Uterus (tissue), 3 donors: ENCODE measurements at regions not wholly inside any gene's neighbourhood (a gene's known extent, or its start where the extent isn't known, plus 50 kb on each side); places are given as distances from the start of the nearest gene placed in this dataset.

ENCODE experiments used
- DNase-seq, 2 donors: peaks; one replicate each; pipeline ENCODE4 v3.0.0-alpha.2; 2019 to 2020
- H3K27ac ChIP-seq, 2 donors: fragments of 200-600 bp; sonication (generic); 1 replicate in 1 of 2; 2 replicates in 1 of 2; pipeline ENCODE4 v1.5.1; 2016 to 2018
- H3K27me3 ChIP-seq, 2 donors: fragments of 200-600 bp; sonication (generic); one replicate each; pipeline ENCODE4 v1.5.1; 2018 to 2019; ENCODE audit warnings: control low read depth in 1 of 2
- H3K36me3 ChIP-seq, 2 donors: fragments of 200-600 bp; sonication (generic); one replicate each; pipeline ENCODE4 v1.5.1; 2019; ENCODE audit warnings: control low read depth in 1 of 2
- H3K4me1 ChIP-seq, 2 donors: fragments of 200-600 bp; sonication (generic); one replicate each; pipeline ENCODE4 v1.5.1; 2018 to 2019; ENCODE audit warnings: control low read depth in 1 of 2
- H3K4me3 ChIP-seq, 2 donors: fragments of 200-600 bp; sonication (generic); 1 replicate in 1 of 2; 2 replicates in 1 of 2; pipeline ENCODE4 v1.5.1; 2018 to 2019; ENCODE audit warnings: mild to moderate bottlenecking in 1 of 2
- H3K9me3 ChIP-seq, 2 donors: fragments of 200-600 bp; sonication (generic); one replicate each; pipeline ENCODE4 v1.5.1; 2019; ENCODE audit warnings: control low read depth in 1 of 2
- POLR2A ChIP-seq, 2 donors: fragments of 450-650 bp; IDR thresholded peaks; one replicate each; pipeline ENCODE4 v1.6.1; 2016; ENCODE audit warnings: antibody characterized with exemption in 2 of 2, mild to moderate bottlenecking in 1 of 2, moderate library complexity in 1 of 2
- intact Hi-C: fragments of 100-400 bp; cut with DNase I; formaldehyde crosslinking; loops from one replicate; pipeline ENCODE4 v1.15.1; 2023; ENCODE audit warnings: low total_unique reads
- TF ChIP-seq, protein P1 (sequence below), 4 experiments: fragments of 200-600 bp in 2 of 4; fragments of 450-650 bp in 2 of 4; sonication (generic) in 2 of 4; IDR thresholded peaks; one replicate each; pipeline ENCODE4 v1.5.1; 2016 to 2019; ENCODE audit warnings: antibody characterized with exemption in 4 of 4, mild to moderate bottlenecking in 2 of 4, moderate library complexity in 1 of 4
- donor health status: DM: yes; HTN: yes; CAD: no.

DNA sequence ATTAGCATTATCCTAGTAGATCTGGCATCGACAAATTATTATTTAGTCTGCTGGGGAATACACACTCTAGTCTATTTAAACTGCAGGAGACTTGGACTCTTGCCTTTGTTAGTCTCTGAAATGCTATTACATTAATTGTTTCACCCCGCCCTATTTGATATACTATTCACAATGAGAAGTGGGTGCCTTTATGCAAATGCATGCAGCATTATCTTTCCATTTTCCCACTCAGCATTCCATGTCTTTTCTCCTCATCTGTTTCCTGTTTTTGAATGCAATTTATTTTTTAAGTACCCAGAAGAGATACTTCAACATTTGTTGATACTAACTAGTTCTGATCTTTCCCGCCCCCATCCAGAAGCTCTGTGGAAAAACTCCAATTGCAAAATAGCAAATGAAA is 395.3 kb upstream of the NXPH2 start:
- TF ChIP-seq, protein P1, sequence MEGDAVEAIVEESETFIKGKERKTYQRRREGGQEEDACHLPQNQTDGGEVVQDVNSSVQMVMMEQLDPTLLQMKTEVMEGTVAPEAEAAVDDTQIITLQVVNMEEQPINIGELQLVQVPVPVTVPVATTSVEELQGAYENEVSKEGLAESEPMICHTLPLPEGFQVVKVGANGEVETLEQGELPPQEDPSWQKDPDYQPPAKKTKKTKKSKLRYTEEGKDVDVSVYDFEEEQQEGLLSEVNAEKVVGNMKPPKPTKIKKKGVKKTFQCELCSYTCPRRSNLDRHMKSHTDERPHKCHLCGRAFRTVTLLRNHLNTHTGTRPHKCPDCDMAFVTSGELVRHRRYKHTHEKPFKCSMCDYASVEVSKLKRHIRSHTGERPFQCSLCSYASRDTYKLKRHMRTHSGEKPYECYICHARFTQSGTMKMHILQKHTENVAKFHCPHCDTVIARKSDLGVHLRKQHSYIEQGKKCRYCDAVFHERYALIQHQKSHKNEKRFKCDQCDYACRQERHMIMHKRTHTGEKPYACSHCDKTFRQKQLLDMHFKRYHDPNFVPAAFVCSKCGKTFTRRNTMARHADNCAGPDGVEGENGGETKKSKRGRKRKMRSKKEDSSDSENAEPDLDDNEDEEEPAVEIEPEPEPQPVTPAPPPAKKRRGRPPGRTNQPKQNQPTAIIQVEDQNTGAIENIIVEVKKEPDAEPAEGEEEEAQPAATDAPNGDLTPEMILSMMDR (IDR thresholded peaks at IDR 0.05), result no peak
- TF ChIP-seq POLR2A (IDR thresholded peaks at IDR 0.05), result no peak
- Histone ChIP-seq H3K27me3 (no peaks in the 10 kb centered on the region), H3K4me3 (no peak overlapping the region), H3K27ac (no peak overlapping the region), H3K4me1 (no peaks in the 10 kb centered on the region), H3K36me3 (no peaks in the 10 kb centered on the region), H3K9me3 (no peaks in the 10 kb centered on the region)
- intact Hi-C loops, result no loop called here
- DNase-seq, result no peak

DNA sequence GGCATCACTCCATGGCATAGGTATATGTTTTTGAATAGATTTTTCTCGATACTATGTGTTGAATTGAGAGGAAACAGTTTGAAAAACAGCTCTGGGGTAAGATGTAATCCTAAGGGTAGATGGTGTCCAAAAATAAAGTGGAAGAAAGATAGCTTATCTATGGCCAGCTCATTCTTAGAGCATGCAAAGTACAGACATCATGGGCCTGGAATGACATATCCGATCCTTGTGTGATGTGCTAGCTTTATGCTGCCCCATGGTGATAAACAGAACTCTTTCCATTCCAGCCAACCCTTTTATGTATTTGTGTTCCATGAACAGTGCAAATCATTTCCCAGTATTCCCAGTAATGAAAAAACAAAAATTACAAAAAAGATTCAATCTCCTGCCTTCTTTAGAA is 390.2 kb upstream of the NXPH2 start:
- H3K4me3 ChIP-seq, result no peak overlapping the region
- H3K4me1 ChIP-seq, result no peaks in the 10 kb centered on the region
- no peaks in the 10 kb centered on the region for H3K9me3 ChIP-seq
- intact Hi-C loops, result no loop called here
- H3K36me3 ChIP-seq, result no peaks in the 10 kb centered on the region
- TF ChIP-seq POLR2A (IDR thresholded peaks at IDR 0.05), result no peak
- no peak for DNase-seq
- H3K27ac ChIP-seq, result no peak overlapping the region
- no peaks in the 10 kb centered on the region for H3K27me3 ChIP-seq

DNA sequence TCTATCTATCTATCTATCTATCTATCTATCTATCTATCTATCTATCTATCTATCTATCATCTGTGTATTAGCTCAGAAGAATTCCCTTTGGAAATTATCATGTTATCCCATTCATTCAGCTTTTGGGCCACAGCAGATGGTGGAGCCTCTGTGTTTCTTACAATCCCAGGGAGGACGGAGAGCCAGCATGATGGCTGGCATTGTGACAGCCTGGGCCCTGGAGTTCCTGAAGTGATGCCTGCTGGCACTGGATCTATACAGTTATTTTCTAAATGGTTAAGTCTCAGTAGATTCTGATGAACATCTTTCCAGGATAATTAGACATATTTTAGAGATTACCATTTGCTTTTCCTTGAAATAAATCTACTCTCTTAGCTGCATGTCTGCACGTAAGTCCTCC is 385.4 kb upstream of the NXPH2 start:
- Histone ChIP-seq H3K9me3 (no peaks in the 10 kb centered on the region), H3K4me3 (no peak overlapping the region), H3K4me1 (no peaks in the 10 kb centered on the region), H3K27me3 (no peaks in the 10 kb centered on the region), H3K36me3 (no peaks in the 10 kb centered on the region), H3K27ac (no peak overlapping the region)
- intact Hi-C loops, result no loop called here
- no peak for DNase-seq
- TF ChIP-seq POLR2A (IDR thresholded peaks at IDR 0.05), result no peak
- TF ChIP-seq, protein P1 (IDR thresholded peaks at IDR 0.05), result no peak

DNA sequence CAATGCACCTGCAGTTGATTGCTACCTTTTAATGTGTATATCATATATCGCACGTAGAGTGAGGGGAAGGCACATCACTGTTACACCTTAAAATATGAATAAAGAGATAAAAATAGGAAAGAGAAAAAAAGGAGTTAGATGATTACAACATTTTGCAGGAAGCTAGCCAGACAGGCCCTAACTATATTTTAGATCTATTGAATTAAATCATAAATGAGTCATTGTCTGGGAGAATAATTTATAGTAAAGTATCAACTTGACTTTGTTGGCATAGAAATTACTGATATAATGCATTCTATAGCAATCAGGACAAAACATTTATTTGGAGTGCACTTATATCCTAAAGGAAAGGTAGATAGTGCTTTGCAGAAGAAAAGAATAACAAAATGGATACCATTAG is 384.9 kb upstream of the NXPH2 start:
- Histone ChIP-seq H3K27ac (no peak overlapping the region), H3K27me3 (no peaks in the 10 kb centered on the region), H3K4me3 (no peak overlapping the region), H3K9me3 (no peaks in the 10 kb centered on the region), H3K36me3 (no peaks in the 10 kb centered on the region), H3K4me1 (no peaks in the 10 kb centered on the region)
- no peak for DNase-seq
- TF ChIP-seq, protein P1 (IDR thresholded peaks at IDR 0.05), result no peak
- TF ChIP-seq POLR2A (IDR thresholded peaks at IDR 0.05), result no peak
- intact Hi-C loops, result no loop called here

DNA sequence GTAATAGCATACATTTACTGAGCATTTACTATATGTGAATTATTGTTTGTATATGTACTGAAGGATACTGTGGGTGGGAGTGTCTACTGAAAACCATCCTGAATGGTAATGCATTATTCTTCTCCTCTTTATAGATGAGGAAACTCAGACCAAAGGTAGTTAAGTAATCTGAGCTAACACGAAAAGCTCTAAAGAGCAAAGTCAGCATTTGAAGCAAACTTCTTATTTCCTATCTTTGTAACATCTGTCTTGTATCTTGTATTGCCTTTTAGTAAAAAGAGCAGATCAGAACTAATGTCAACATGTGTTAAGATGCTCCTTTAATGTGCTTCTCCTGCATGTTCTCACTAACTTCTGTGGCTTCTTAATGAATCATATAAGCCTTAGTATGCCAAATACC is 382.8 kb upstream of the NXPH2 start:
- no peak overlapping the region for H3K4me3 ChIP-seq
- no peaks in the 10 kb centered on the region for H3K9me3 ChIP-seq
- no peak for DNase-seq
- H3K27me3 ChIP-seq, result no peaks in the 10 kb centered on the region
- TF ChIP-seq, protein P1 (IDR thresholded peaks at IDR 0.05), result no peak
- TF ChIP-seq POLR2A (IDR thresholded peaks at IDR 0.05), result no peak
- no peaks in the 10 kb centered on the region for H3K4me1 ChIP-seq
- H3K27ac ChIP-seq, result no peak overlapping the region
- H3K36me3 ChIP-seq, result no peaks in the 10 kb centered on the region
- intact Hi-C loops, result no loop called here

DNA sequence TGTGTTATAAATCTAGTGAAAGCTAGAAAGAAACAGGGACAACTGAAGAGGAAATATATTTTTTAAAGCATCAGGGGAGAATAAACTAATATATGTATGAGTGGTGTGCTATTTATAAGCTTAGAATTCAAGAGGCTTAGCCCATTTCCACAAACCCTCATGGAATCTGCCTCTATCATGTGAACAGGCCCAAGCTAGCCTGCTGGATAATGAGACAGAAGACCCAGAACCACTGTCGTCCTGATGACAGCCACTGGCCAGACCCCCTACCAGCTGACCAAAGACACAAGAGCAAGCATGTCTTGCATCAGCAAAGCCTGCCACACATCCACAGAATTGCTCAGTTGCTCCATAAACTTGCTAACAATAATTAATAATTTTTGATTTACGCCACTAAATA is 382.3 kb upstream of the NXPH2 start:
- no peak for TF ChIP-seq POLR2A (IDR thresholded peaks at IDR 0.05)
- TF ChIP-seq, protein P1 (IDR thresholded peaks at IDR 0.05), result no peak
- Histone ChIP-seq H3K27me3 (no peaks in the 10 kb centered on the region), H3K4me3 (no peak overlapping the region), H3K36me3 (no peaks in the 10 kb centered on the region), H3K4me1 (no peaks in the 10 kb centered on the region), H3K27ac (no peak overlapping the region), H3K9me3 (no peaks in the 10 kb centered on the region)
- intact Hi-C loops, result no loop called here
- no peak for DNase-seq
